NCI-H2227 (cell line): ENCODE measurements at regions not wholly inside any gene's neighbourhood (a gene's known extent, or its start where the extent isn't known, plus 50 kb on each side); places are given as distances from the start of the nearest gene placed in this dataset.

ENCODE experiments used
- DNase-seq: peaks from one replicate; lab custom pipeline; 2025; ENCODE audit not compliant: unreplicated experiment; lab: John Stamatoyannopoulos, UW

DNA sequence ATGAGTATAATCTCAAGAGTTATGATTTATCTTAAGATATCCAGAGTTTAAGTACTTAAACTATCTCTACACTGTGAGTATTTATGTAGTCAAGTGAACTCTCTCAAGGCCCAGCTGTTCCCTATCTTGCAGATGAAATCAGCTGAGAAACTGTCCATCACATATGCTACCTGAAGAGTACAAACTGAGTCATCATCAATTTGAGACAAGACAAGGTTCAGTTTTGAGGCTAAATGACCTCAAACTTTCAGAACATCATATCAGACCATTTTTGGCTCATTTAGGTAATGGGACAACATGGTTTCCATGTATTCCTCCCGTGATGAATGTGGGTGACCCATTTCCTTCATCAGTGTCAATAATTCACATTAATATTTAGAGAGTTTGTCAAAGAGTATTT, 53.1 kb upstream of the AUTS2 start:
- no peak for DNase-seq
